Activated CD4-positive, alpha-beta T cell treated with anti-CD3 and anti-CD28 coated beads, Interleukin-2, Interleukin-6, amounts not matched to agents 100 ng/mL and 50 ng/mL, durations not matched to agents 16 hours and 8 hours (primary cell): ENCODE measurements at regions not wholly inside any gene's neighbourhood (a gene's known extent, or its start where the extent isn't known, plus 50 kb on each side); places are given as distances from the start of the nearest gene placed in this dataset.

ENCODE experiments used
- DNase-seq: peaks from one replicate; pipeline ENCODE4 v3.0.0-alpha.2; 2020

- DNase-seq = no peak
These were observed 250.7 kb upstream of the NOX3 start for GRCh38 chr6:155706341-155706740.

- DNase-seq = no peak
These were observed 245.7 kb upstream of the NOX3 start for GRCh38 chr6:155701342-155701741.

- DNase-seq = no peak
These were observed 239.9 kb upstream of the NOX3 start for GRCh38 chr6:155695495-155695894.

GRCh38 chr6:155694419-155694790 lies 238.8 kb upstream of the NOX3 start:
- no peak for DNase-seq

GRCh38 chr6:155693573-155694418 lies 238.2 kb upstream of the NOX3 start:
- DNase-seq = no peak

GRCh38 chr6:155690820-155691219 lies 235.2 kb upstream of the NOX3 start:
- DNase-seq = no peak

- DNase-seq = no peak
These were observed 232.0 kb upstream of the NOX3 start for GRCh38 chr6:155687645-155688044.

GRCh38 chr6:155684416-155685196 lies 229.0 kb upstream of the NOX3 start:
- no peak for DNase-seq

GRCh38 chr6:155678361-155678760 lies 222.7 kb upstream of the NOX3 start:
- no peak for DNase-seq

GRCh38 chr6:155676346-155676745 lies 220.7 kb upstream of the NOX3 start:
- no peak for DNase-seq

GRCh38 chr6:155670655-155671054 lies 215.0 kb upstream of the NOX3 start:
- DNase-seq = no peak

GRCh38 chr6:155660251-155660977 lies 204.8 kb upstream of the NOX3 start:
- no peak for DNase-seq

- no peak for DNase-seq
These were observed 200.4 kb upstream of the NOX3 start for GRCh38 chr6:155656024-155656423.

- DNase-seq = no peak
These were observed 198.8 kb upstream of the NOX3 start for GRCh38 chr6:155654474-155654873.

- no peak for DNase-seq
These were observed 192.7 kb upstream of the NOX3 start for GRCh38 chr6:155648301-155648700.

GRCh38 chr6:155647354-155647753 lies 191.7 kb upstream of the NOX3 start:
- DNase-seq = no peak

- no peak for DNase-seq
These were observed 190.8 kb upstream of the NOX3 start for GRCh38 chr6:155646443-155646842.

- no peak for DNase-seq
These were observed 189.7 kb upstream of the NOX3 start for GRCh38 chr6:155645325-155645724.

GRCh38 chr6:155641603-155642002 lies 186.0 kb upstream of the NOX3 start:
- no peak for DNase-seq

GRCh38 chr6:155638200-155638599 lies 182.6 kb upstream of the NOX3 start:
- no peak for DNase-seq

GRCh38 chr6:155635416-155635815 lies 179.8 kb upstream of the NOX3 start:
- no peak for DNase-seq

GRCh38 chr6:155630085-155630484 lies 174.4 kb upstream of the NOX3 start:
- no peak for DNase-seq

GRCh38 chr6:155629652-155630051 lies 174.0 kb upstream of the NOX3 start:
- no peak for DNase-seq

GRCh38 chr6:155628306-155628705 lies 172.7 kb upstream of the NOX3 start:
- peak; percentile 56 for DNase-seq
